Nephron (organoid): ENCODE measurements at regions not wholly inside any gene's neighbourhood (a gene's known extent, or its start where the extent isn't known, plus 50 kb on each side); places are given as distances from the start of the nearest gene placed in this dataset.

Experiments used
- H3K27ac Mint-ChIP-seq, 3 experiments: 2 replicates each; pipeline ENCODE4 v1.8.0; 2020; ENCODE audit warnings: mixed read lengths in 3 of 3, mild to moderate bottlenecking in 2 of 3, moderate library complexity in 1 of 3
- H3K27me3 Mint-ChIP-seq: 2 replicates; pipeline ENCODE4 v1.8.0; 2021; ENCODE audit warnings: low read depth, mild to moderate bottlenecking, moderate library complexity, mixed read lengths
- H3K36me3 Mint-ChIP-seq: 2 replicates; pipeline ENCODE4 v1.8.0; 2020; ENCODE audit warnings: low read depth, mixed read lengths
- H3K4me1 Mint-ChIP-seq: 2 replicates; pipeline ENCODE4 v1.8.0; 2020; ENCODE audit warnings: mixed read lengths
- H3K4me3 Mint-ChIP-seq, 3 experiments: 2 replicates each; pipeline ENCODE4 v1.8.0; 2020; ENCODE audit warnings: mild to moderate bottlenecking in 3 of 3, mixed read lengths in 3 of 3, moderate library complexity in 2 of 3
- H3K9me3 Mint-ChIP-seq: 2 replicates; pipeline ENCODE4 v1.8.0; 2020; ENCODE audit warnings: mixed read lengths
- CTCF ChIP-seq, 3 experiments: fragments of 200-600 bp; sonication (generic); IDR thresholded peaks; one replicate each; pipeline ENCODE4 v1.5.0; 2021; ENCODE audit warnings: antibody characterized with exemption in 3 of 3; ENCODE audit not compliant: unreplicated experiment in 3 of 3

- Mint-ChIP-seq H3K27ac (peak overlapping the region; percentile 50 to 74 (median 59)), H3K36me3 (peaks cover 3% of the 10 kb centered on the region), H3K27me3 (no peaks in the 10 kb centered on the region), H3K4me1 (peaks cover 20% of the 10 kb centered on the region), H3K4me3 (no peak overlapping the region), H3K9me3 (peaks cover 10% of the 10 kb centered on the region)
- TF ChIP-seq CTCF (IDR thresholded peaks at IDR 0.05; ENCODE audit: unreplicated experiment in 3 of 3): no peak
Observed at GRCh38 chr2:196372276-196372809, 201.0 kb upstream of the STK17B start.

DNA sequence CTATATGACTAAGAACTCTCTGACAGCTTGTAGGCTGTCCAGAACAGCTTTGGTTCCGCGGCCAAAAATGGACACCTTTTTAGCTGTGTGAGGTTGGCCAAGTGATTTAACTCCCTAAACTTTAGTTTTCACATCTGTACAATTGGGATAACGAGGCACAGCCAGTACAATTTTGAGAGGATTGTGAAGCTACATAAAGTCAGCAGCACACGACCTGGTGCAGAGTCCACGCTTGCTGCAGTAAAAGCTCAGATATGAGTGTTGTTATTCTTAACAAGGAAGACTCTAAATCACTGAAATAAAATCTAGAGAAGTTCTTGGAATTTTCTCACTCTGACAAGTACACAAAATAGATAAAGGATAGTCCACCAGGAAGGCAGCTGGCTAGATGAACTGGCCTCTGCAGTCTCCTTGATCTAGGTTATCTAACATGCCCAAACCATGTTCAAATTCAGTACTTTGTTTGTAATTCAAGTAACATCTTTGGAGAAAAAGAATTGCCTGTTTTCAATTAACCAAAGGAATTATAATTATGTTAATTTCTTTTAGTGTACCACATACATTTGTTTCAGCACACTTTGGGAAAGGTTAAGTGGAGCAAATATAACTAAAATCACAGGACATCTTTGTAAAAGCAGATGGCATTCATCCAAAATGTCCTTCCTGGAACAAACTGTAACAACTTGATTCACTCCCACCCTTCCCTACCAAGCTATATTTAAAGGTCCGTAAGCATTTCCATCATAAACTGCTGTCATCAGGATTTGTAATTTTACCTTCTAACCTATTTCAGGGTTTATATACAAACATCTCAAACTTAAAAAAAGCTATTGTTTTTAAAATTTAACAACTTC lies 201.7 kb upstream of the STK17B start:
- Mint-ChIP-seq H3K27ac (peak overlapping the region; percentile 50 to 74 (median 59)), H3K9me3 (peaks cover 9% of the 10 kb centered on the region), H3K36me3 (peaks cover 3% of the 10 kb centered on the region), H3K4me1 (peaks cover 25% of the 10 kb centered on the region), H3K4me3 (no peak overlapping the region), H3K27me3 (no peaks in the 10 kb centered on the region)
- no peak for TF ChIP-seq CTCF (IDR thresholded peaks at IDR 0.05; ENCODE audit: unreplicated experiment in 3 of 3)

GRCh38 chr2:196376984-196377877 lies 205.9 kb upstream of the STK17B start:
- H3K27me3 Mint-ChIP-seq: no peaks in the 10 kb centered on the region
- no peaks in the 10 kb centered on the region for H3K36me3 Mint-ChIP-seq
- no peak for TF ChIP-seq CTCF (IDR thresholded peaks at IDR 0.05; ENCODE audit: unreplicated experiment in 3 of 3)
- H3K4me1 Mint-ChIP-seq: peaks cover 32% of the 10 kb centered on the region
- H3K27ac Mint-ChIP-seq: peak overlapping the region in 1 of 3 experiments; percentile 55
- no peaks in the 10 kb centered on the region for H3K9me3 Mint-ChIP-seq
- H3K4me3 Mint-ChIP-seq: no peak overlapping the region

DNA sequence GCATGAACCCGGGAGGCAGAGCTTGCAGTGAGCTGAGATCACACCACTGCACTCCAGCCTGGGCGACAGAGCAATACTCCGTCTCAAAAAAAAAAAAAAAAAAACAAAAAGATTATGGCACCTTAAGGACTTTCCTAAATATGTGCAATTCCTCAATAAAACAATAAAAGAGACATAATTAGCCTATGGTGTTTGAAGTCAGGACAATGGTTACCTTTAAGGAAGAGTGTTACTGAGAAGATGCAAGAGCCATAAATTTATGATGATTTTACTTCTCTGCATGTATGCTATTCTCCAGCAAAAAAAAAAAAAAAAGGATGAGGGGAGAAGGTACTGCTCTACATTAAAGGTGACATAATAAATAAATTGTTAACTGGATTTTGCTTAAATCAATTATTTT lies 208.2 kb upstream of the STK17B start:
- Mint-ChIP-seq H3K36me3 (no peaks in the 10 kb centered on the region), H3K4me1 (peaks cover 18% of the 10 kb centered on the region), H3K27me3 (no peaks in the 10 kb centered on the region), H3K9me3 (no peaks in the 10 kb centered on the region), H3K27ac (no peak overlapping the region), H3K4me3 (no peak overlapping the region)
- no peak for TF ChIP-seq CTCF (IDR thresholded peaks at IDR 0.05; ENCODE audit: unreplicated experiment in 3 of 3)

GRCh38 chr2:196380098-196380497 lies 208.7 kb upstream of the STK17B start:
- Mint-ChIP-seq H3K36me3 (no peaks in the 10 kb centered on the region), H3K4me3 (no peak overlapping the region), H3K27ac (no peak overlapping the region), H3K27me3 (no peaks in the 10 kb centered on the region), H3K4me1 (peaks cover 18% of the 10 kb centered on the region), H3K9me3 (no peaks in the 10 kb centered on the region)
- TF ChIP-seq CTCF (IDR thresholded peaks at IDR 0.05; ENCODE audit: unreplicated experiment in 3 of 3): no peak
